Parathyroid adenoma (tissue), 2 donors: ENCODE measurements at regions not wholly inside any gene's neighbourhood (a gene's known extent, or its start where the extent isn't known, plus 50 kb on each side); places are given as distances from the start of the nearest gene placed in this dataset.

Experiments used
- H2AFZ ChIP-seq: fragments of 300-600 bp; sonication (generic); one replicate; pipeline ENCODE4 v1.7.0; 2017; ENCODE audit warnings: antibody characterized with exemption, mild to moderate bottlenecking
- H3K27ac ChIP-seq: fragments of 300-600 bp; sonication (generic); one replicate; pipeline ENCODE4 v1.7.0; 2017
- H3K27me3 ChIP-seq: fragments of 300-600 bp; sonication (generic); one replicate; pipeline ENCODE4 v1.7.0; 2017; ENCODE audit warnings: low read length; ENCODE audit not compliant: control insufficient read depth, insufficient read depth
- H3K36me3 ChIP-seq: fragments of 300-600 bp; sonication (generic); one replicate; pipeline ENCODE4 v1.7.0; 2017; ENCODE audit warnings: low read length; ENCODE audit not compliant: control insufficient read depth, insufficient read depth
- H3K4me1 ChIP-seq: fragments of 300-600 bp; sonication (generic); one replicate; pipeline ENCODE4 v1.7.0; 2017; ENCODE audit warnings: control low read depth
- H3K4me2 ChIP-seq: fragments of 300-600 bp; sonication (generic); one replicate; pipeline ENCODE4 v1.7.0; 2017; ENCODE audit warnings: low read length
- H3K4me3 ChIP-seq: fragments of 300-600 bp; sonication (generic); one replicate; pipeline ENCODE4 v1.7.0; 2017; ENCODE audit warnings: low read depth, low read length
- H3K79me2 ChIP-seq: fragments of 300-600 bp; sonication (generic); one replicate; pipeline ENCODE4 v1.7.0; 2017; ENCODE audit warnings: control low read depth
- H3K9ac ChIP-seq: fragments of 300-600 bp; sonication (generic); one replicate; pipeline ENCODE4 v1.7.0; 2017; ENCODE audit warnings: mild to moderate bottlenecking
- H3K9me3 ChIP-seq: fragments of 300-600 bp; sonication (generic); one replicate; pipeline ENCODE4 v1.7.0; 2017; ENCODE audit warnings: low read length; ENCODE audit not compliant: control insufficient read depth
- TF ChIP-seq, protein P1 (sequence below): fragments of 300-600 bp; sonication (generic); IDR thresholded peaks from one replicate; pipeline ENCODE4 v1.7.0; 2017; ENCODE audit warnings: antibody characterized with exemption, mild to moderate bottlenecking
- donor health status: primary hyperparathyroidism.

DNA sequence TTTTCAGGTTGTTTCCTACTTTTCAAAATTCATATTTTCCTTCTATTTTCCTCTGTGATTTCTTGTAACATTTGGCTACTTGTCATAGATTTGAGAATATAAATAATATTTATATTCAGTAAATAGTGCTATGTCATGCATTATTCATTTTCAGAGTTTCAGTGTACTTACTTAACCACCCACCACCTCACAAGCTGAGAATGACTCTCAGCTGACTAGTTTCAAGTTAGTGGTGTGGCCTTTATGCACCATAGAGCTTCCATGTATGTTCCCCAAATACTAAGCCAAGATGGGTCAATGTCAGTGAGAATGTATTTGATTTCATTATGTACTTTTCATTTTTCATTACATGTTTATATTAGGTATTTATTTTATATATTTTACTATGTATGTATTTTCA is 56.9 kb upstream of the RGS1 start:
- no peaks in the 10 kb centered on the region for H3K9me3 ChIP-seq
- H3K79me2 ChIP-seq, result no peaks in the 10 kb centered on the region
- no peaks in the 10 kb centered on the region for H3K4me1 ChIP-seq

DNA sequence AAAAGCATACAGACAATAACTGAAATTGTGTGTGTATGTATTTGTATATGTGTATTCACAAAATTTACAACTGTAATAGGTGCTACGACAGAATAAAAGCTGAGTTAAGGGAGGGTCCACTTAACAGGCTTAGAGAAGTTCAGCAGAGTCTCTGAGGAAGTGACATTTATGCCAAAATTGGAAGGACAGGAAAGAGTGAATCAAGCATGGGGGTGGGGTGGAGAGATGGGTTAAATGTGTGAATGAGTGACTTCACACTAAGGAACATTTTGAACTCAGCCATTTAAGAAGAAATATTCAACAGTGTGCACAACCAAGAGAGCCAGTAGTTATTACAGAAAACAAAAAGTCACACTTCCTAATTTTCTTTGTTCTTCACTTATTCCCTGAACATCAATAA is 53.8 kb upstream of the RGS1 start:
- Histone ChIP-seq H3K4me1 (no peaks in the 10 kb centered on the region), H3K27ac (no peak overlapping the region), H3K4me2 (no peak overlapping the region), H3K36me3 (no peaks in the 10 kb centered on the region), H3K4me3 (no peak overlapping the region), H3K27me3 (no peaks in the 10 kb centered on the region), H2AFZ (no peak overlapping the region), H3K9me3 (no peaks in the 10 kb centered on the region), H3K79me2 (no peaks in the 10 kb centered on the region), H3K9ac (no peak overlapping the region)
- TF ChIP-seq, protein P1, sequence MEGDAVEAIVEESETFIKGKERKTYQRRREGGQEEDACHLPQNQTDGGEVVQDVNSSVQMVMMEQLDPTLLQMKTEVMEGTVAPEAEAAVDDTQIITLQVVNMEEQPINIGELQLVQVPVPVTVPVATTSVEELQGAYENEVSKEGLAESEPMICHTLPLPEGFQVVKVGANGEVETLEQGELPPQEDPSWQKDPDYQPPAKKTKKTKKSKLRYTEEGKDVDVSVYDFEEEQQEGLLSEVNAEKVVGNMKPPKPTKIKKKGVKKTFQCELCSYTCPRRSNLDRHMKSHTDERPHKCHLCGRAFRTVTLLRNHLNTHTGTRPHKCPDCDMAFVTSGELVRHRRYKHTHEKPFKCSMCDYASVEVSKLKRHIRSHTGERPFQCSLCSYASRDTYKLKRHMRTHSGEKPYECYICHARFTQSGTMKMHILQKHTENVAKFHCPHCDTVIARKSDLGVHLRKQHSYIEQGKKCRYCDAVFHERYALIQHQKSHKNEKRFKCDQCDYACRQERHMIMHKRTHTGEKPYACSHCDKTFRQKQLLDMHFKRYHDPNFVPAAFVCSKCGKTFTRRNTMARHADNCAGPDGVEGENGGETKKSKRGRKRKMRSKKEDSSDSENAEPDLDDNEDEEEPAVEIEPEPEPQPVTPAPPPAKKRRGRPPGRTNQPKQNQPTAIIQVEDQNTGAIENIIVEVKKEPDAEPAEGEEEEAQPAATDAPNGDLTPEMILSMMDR, result no peak

More for the DNA sequence above, 56.9 kb upstream of the RGS1 start:
- no peaks in the 10 kb centered on the region for H3K27me3 ChIP-seq
- no peak overlapping the region for H3K4me3 ChIP-seq
- no peak overlapping the region for H3K4me2 ChIP-seq
- H2AFZ ChIP-seq, result no peak overlapping the region
- H3K27ac ChIP-seq, result no peak overlapping the region
- no peak overlapping the region for H3K9ac ChIP-seq
- TF ChIP-seq, protein P1, result no peak
- H3K36me3 ChIP-seq, result no peaks in the 10 kb centered on the region

DNA sequence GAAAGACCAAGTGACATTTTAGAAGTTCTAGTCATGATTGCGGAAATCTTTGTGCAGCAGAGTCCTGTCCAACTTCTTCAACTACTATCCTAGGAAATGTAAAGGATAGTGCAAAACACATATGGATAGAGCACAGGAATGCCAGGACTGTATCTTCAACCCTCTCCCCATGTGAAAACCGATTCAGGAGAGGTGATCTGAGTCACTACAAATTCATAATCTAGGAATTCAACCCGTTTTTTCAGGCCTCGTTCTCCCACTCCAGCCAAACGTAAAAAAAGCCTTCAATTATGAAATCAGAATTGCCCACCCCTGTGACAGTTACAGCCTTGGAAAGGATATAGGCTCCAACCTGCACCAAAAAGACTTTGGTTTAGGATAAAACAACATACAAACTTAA is 52.9 kb upstream of the RGS1 start:
- H2AFZ ChIP-seq, result no peak overlapping the region
- H3K9me3 ChIP-seq, result no peaks in the 10 kb centered on the region
- no peaks in the 10 kb centered on the region for H3K27me3 ChIP-seq
- TF ChIP-seq, protein P1, result no peak
- no peak overlapping the region for H3K4me2 ChIP-seq
- no peak overlapping the region for H3K4me3 ChIP-seq
- H3K79me2 ChIP-seq, result no peaks in the 10 kb centered on the region
- H3K36me3 ChIP-seq, result no peaks in the 10 kb centered on the region
- H3K4me1 ChIP-seq, result no peaks in the 10 kb centered on the region
- H3K27ac ChIP-seq, result no peak overlapping the region
- no peak overlapping the region for H3K9ac ChIP-seq

DNA sequence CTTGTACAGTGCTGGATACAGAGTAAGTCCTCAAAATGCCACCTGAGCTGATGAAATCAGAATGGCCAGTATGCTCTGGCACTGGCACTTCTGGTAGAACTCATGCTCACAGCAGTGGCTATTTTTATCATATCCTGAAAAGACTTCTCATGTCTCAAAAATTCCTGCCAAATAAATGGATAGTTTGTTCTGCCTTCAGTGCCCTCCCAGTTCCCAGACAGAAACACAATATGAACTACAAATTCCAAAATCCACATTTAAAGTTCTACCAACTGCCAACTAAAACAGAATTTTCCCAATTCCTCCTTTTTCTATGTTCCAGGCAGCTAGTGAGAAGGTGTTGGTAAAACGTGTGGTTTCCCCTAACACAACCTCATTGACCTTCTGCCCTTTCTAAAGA is 51.4 kb upstream of the RGS1 start:
- no peak overlapping the region for H3K27ac ChIP-seq
- no peaks in the 10 kb centered on the region for H3K79me2 ChIP-seq
- TF ChIP-seq, protein P1, result no peak

More for the DNA sequence above, 51.4 kb upstream of the RGS1 start:
- Histone ChIP-seq H3K4me3 (no peak overlapping the region), H3K4me2 (no peak overlapping the region), H3K9me3 (no peaks in the 10 kb centered on the region), H3K9ac (no peak overlapping the region), H3K27me3 (no peaks in the 10 kb centered on the region), H2AFZ (no peak overlapping the region), H3K4me1 (no peaks in the 10 kb centered on the region), H3K36me3 (no peaks in the 10 kb centered on the region)
